Mesodermal cell (in vitro differentiated cells): ENCODE measurements at regions not wholly inside any gene's neighbourhood (a gene's known extent, or its start where the extent isn't known, plus 50 kb on each side); places are given as distances from the start of the nearest gene placed in this dataset.

Experiments used
- H3K27ac ChIP-seq: 2 replicates; pipeline ENCODE4 v1.7.0; 2013; ENCODE audit warnings: mild to moderate bottlenecking, low read depth, low read length, moderate library complexity; ENCODE audit not compliant: severe bottlenecking
- H3K36me3 ChIP-seq: 2 replicates; pipeline ENCODE4 v1.7.1; 2013; ENCODE audit warnings: mild to moderate bottlenecking, low read length, moderate library complexity; ENCODE audit not compliant: control insufficient read depth, insufficient read depth
- H3K4me1 ChIP-seq: one replicate; pipeline ENCODE4 v1.7.1; 2013; ENCODE audit warnings: mild to moderate bottlenecking, low read length; ENCODE audit not compliant: insufficient read depth, control insufficient read depth, poor library complexity, severe bottlenecking
- H3K4me3 ChIP-seq: 2 replicates; pipeline ENCODE4 v1.7.0; 2013; ENCODE audit warnings: low read length, control low read depth, mild to moderate bottlenecking; ENCODE audit not compliant: insufficient read depth, poor library complexity, severe bottlenecking; ENCODE audit errors: extremely low read depth
- H3K9me3 ChIP-seq: 2 replicates; pipeline ENCODE4 v1.7.1; 2013; ENCODE audit warnings: mild to moderate bottlenecking, low read length, moderate library complexity; ENCODE audit not compliant: control insufficient read depth
- WGBS, 2 experiments: methylation state at CpG; one replicate each; pipeline ENCODE4 v1.1.5; 2013; ENCODE audit warnings: missing lambda C conversion rate in 2 of 2; ENCODE audit not compliant: insufficient coverage in 2 of 2; 5-methylcytosine and 5-hydroxymethylcytosine counted together

DNA sequence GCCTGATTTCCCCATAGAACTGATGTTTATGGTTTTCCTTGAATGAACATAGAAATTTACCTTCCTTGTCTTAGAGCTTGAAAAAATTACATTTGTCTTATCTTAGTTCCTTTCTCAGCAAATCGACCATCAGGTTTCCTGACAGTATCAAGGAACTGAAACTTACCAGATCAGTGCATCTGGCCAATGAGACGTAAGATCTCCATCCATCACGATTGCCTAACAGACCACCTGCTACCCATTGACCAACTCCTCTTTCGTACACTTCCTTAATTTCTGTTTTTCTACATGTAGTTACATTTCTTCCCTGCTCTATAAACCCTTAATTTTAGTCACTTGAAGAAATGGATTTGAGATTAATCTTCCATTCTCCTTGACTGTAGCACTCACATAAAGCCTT is 57.4 kb upstream of the TMPRSS15 start:
- no peak overlapping the region for H3K4me3 ChIP-seq
- H3K36me3 ChIP-seq: no peaks in the 10 kb centered on the region
- no peak overlapping the region for H3K27ac ChIP-seq
- no peaks in the 10 kb centered on the region for H3K4me1 ChIP-seq
- no peaks in the 10 kb centered on the region for H3K9me3 ChIP-seq
- 87 to 96% methylated on average over 3 to 4 of the region's 4 CpGs for WGBS, 2 experiments

DNA sequence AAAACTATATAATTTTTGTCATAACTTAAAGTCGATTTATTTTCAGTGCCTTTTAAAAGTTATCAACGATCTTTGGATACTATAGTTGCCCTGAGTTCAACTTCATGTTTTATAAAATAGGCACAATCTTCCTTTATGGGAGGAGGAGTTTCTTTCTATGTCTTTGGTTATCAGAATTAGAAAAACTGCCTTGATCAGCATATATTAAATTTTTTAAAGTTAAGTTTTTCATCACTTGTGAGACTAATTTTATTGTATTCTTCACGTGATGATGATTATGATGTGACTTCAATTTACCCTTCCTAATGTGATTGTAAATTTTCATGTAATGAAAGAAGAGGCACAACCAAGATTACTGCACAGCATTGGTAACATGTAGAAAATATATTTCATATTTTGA is 58.2 kb upstream of the TMPRSS15 start:
- no peak overlapping the region for H3K4me3 ChIP-seq
- no peaks in the 10 kb centered on the region for H3K4me1 ChIP-seq
- H3K9me3 ChIP-seq: no peaks in the 10 kb centered on the region
- WGBS, 2 experiments: no CpG with 5 or more reads among the region's 3 CpGs
- H3K27ac ChIP-seq: no peak overlapping the region
- no peaks in the 10 kb centered on the region for H3K36me3 ChIP-seq

DNA sequence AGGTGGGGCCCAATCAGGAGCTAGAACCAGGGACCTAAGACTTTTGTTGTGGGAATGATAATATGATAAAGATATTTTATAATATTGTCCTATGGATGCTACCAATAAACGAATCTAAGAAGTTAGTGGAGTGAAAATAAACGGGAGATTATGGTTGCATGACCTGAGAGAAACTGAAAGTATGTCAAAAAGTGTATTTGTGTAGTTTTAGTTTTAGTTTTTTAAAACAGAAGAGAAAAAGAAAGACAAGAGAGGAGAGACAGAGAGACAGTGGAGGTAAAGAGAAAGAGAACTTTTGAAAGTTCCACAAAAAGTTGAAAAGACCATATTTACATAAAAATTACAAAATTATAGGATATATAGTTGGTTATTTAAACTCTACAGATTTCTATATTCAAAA is 64.1 kb upstream of the TMPRSS15 start:
- Histone ChIP-seq H3K4me3 (no peak overlapping the region), H3K9me3 (no peaks in the 10 kb centered on the region), H3K27ac (no peak overlapping the region), H3K36me3 (no peaks in the 10 kb centered on the region), H3K4me1 (no peaks in the 10 kb centered on the region)
- 92% methylated on average over 2 of the region's 2 CpGs; no CpG with 5 or more reads in 1 of the 2 experiments for WGBS, 2 experiments

DNA sequence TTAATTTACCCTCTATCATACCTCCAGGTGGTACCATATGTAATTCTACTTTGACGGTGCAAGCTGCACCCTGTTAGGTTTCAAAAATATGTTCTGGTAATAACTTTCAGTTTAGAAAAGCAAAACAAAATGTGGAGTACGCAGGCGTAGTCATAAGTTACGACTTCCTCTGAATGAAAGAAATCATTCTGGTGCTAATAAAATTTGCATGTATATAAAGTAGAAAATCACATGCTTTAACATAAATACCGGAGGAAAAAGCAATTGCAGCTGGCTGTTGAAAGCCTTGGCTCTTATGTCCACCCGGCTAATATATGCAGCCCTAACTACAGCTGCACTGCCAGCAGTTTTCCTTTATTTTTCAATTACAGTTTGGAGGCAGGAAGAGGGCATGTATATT is 65.2 kb upstream of the TMPRSS15 start:
- WGBS, 2 experiments: no CpG with 5 or more reads among the region's 6 CpGs
- Histone ChIP-seq H3K9me3 (no peaks in the 10 kb centered on the region), H3K36me3 (no peaks in the 10 kb centered on the region), H3K4me3 (no peak overlapping the region), H3K27ac (no peak overlapping the region), H3K4me1 (no peaks in the 10 kb centered on the region)

DNA sequence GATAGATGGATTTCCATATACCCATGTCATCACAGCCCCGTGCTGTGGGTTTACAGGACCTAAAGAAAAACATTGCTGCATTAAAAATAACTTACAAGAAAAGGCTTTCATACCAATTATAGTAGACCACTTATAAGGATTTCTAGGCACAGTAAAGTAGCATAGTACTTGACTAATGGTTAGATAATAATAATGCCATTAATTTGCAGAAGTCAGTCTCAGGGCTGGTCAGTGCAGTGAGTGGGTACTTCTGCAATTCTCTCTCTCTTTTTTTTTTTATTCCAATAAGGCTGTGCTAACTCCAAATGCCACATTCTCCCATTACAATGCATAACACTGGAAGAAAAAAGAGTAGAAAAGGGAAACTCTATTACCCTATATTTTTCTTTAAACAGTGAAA is 73.1 kb upstream of the TMPRSS15 start:
- H3K9me3 ChIP-seq: no peaks in the 10 kb centered on the region
- H3K4me3 ChIP-seq: no peak overlapping the region
- no peaks in the 10 kb centered on the region for H3K4me1 ChIP-seq
- no CpG with 5 or more reads among the region's 1 CpG for WGBS, 2 experiments
- H3K27ac ChIP-seq: no peak overlapping the region
- H3K36me3 ChIP-seq: no peaks in the 10 kb centered on the region

DNA sequence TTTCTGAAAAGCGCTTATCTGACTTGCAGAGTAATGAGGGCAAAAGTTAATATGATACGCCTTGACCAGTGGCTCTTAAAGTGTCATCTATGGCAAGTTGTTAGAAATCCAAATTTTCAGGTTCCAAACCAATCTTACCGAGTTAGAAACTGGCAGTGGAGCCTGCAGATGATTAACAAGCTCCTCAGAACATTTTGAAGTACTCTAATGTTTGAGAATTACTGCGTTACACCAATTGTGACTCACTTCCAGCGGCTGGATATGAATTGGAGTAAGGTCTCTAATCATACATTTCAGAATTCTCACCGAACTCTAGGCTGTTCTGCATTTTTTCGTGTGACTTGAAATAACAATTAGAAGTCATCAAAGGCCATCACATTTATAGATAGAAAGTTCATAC is 73.5 kb upstream of the TMPRSS15 start:
- Histone ChIP-seq H3K4me3 (no peak overlapping the region), H3K4me1 (no peaks in the 10 kb centered on the region), H3K27ac (no peak overlapping the region), H3K36me3 (no peaks in the 10 kb centered on the region), H3K9me3 (no peaks in the 10 kb centered on the region)
- WGBS, 2 experiments: 87 to 92% methylated on average over 2 to 3 of the region's 7 CpGs

DNA sequence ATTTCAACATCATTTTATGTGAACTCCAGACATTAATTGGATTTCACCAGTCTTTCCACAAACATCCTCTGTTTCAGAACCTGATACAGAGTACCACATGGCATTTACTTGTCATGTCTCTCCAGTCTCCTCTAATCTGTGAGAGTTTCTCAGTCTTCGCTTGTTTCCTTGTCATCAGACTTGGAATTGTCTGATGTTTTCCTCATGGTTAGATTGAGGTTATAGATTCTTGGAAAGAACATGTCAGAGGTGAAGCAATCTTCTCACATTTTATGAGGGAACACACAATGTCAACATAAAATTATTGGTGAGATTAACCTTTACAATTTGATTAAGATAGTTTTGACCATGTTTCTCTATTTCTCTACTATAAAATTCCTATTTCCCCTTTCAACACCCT is 74.9 kb upstream of the TMPRSS15 start:
- no peak overlapping the region for H3K27ac ChIP-seq
- H3K36me3 ChIP-seq: no peaks in the 10 kb centered on the region
- no CpG with 5 or more reads among the region's 1 CpG for WGBS, 2 experiments
- H3K9me3 ChIP-seq: no peaks in the 10 kb centered on the region
- no peak overlapping the region for H3K4me3 ChIP-seq
- H3K4me1 ChIP-seq: no peaks in the 10 kb centered on the region

DNA sequence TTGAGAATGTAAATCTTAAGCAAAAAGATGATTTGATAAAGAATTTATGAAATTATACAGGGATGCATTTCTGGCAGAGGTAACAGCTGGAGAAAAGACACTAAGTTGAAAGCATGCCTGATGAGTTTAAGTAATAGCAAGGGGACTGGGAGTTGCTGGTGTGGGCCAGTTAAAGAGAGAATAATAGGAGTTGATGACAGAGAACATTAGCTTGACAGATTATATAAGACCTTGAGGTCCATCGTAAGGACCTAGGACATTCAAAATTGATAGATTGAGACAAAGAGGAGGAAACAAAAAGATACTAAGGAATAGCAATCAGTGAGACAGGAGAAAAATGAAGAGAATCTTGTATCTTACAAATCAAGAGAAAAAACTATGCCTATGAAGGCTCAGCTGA is 84.7 kb upstream of the TMPRSS15 start:
- Histone ChIP-seq H3K27ac (no peak overlapping the region), H3K4me1 (no peaks in the 10 kb centered on the region), H3K4me3 (no peak overlapping the region), H3K36me3 (no peaks in the 10 kb centered on the region), H3K9me3 (no peaks in the 10 kb centered on the region)
- 89 to 100% methylated on average over 1 of the region's 1 CpG for WGBS, 2 experiments

DNA sequence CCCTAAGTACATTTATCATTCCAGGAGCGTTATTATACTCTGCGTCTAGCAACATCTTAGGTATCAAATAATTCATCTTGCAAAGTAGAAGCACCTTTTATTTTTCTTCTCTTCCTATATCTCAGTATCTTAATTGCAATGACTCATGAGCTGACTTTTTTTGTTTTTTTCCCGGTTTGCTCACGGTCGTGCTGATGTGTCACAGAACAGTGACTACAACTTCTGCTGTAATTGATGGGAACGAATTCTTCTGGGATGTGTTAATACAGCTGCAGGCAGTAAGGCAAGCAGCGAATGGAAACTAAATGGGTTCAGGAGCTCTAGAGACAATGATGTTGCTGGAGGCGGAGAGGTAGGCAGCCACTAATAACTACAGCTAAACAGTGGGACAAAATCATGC is 89.8 kb upstream of the TMPRSS15 start:
- Histone ChIP-seq H3K27ac (peak overlapping the region; percentile 43), H3K4me3 (no peak overlapping the region)
- WGBS, 2 experiments: 55 to 62% methylated on average over 7 of the region's 8 CpGs

DNA sequence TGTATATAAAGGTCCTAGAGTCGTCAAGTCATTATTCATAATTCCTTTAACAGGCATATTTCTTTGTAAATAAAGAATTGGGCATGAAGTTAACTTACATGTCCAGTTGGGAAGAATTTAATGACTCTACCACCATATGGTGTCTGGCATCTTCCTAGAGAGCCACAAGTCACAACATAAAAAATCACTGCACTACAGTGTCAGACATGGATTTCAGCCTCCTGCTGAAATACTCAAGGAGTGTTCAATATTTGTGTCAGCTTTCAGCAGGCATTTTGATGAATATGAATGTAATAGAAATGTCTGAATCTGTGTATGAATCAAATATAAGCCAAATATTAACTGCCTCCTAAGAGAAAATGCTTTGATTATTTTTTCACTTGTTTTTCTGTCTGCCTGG is 91.9 kb upstream of the TMPRSS15 start:
- Histone ChIP-seq H3K9me3 (no peaks in the 10 kb centered on the region), H3K36me3 (no peaks in the 10 kb centered on the region), H3K27ac (no peak overlapping the region), H3K4me3 (no peak overlapping the region), H3K4me1 (no peaks in the 10 kb centered on the region)
- WGBS, 2 experiments: no CpG with 5 or more reads among the region's 1 CpG

More for the DNA sequence above, 89.8 kb upstream of the TMPRSS15 start:
- Histone ChIP-seq H3K4me1 (no peaks in the 10 kb centered on the region), H3K36me3 (no peaks in the 10 kb centered on the region), H3K9me3 (no peaks in the 10 kb centered on the region)

DNA sequence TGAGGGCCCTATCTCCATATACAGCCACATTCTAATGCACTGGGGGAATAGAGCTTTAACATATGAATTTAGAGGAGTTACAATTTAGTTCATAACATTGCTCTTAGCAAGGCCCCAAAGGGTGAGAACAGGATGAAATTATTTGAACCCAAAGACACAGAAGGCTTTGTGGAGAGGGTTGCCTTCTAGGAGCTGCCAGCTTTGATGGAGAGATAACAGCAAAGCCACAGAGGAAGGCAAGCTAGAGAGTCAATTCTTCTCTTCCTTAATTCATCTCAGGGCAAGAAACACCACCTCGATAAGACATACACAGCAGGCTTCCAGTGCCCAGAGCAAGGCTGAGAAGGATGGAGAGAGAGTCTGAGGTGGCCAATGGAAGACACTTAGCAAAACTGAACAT is 94.8 kb upstream of the TMPRSS15 start:
- H3K36me3 ChIP-seq: no peaks in the 10 kb centered on the region
- no peaks in the 10 kb centered on the region for H3K9me3 ChIP-seq
- no peak overlapping the region for H3K27ac ChIP-seq
- WGBS, 2 experiments: no CpG with 5 or more reads among the region's 1 CpG
- no peaks in the 10 kb centered on the region for H3K4me1 ChIP-seq
- no peak overlapping the region for H3K4me3 ChIP-seq
